Cardiac septum (tissue), 1 donor: ENCODE measurements at regions not wholly inside any gene's neighbourhood (a gene's known extent, or its start where the extent isn't known, plus 50 kb on each side); places are given as distances from the start of the nearest gene placed in this dataset.

Experiments
- DNase-seq: peaks from one replicate; pipeline ENCODE4 v3.0.0-alpha.2; 2020; ENCODE audit warnings: low spot score
- intact Hi-C: fragments of 100-400 bp; cut with DNase I; formaldehyde crosslinking; loops from one replicate; pipeline ENCODE4 v1.14.0; 2022
- donor health status: DM: no; HTN: no; CAD: no.

GRCh38 chr2:198749364-198749763, 708.4 kb downstream of the SATB2 start:
- DNase-seq, result no peak
- intact Hi-C loops, result no loop called here

- intact Hi-C loops, result no loop called here
- DNase-seq, result no peak
These were observed 725.8 kb downstream of the SATB2 start for GRCh38 chr2:198731842-198732399.

- no peak for DNase-seq
- intact Hi-C loops, result no loop called here
These were observed 737.5 kb downstream of the SATB2 start for GRCh38 chr2:198720266-198720665.

GRCh38 chr2:198717451-198717850, 740.3 kb downstream of the SATB2 start:
- no peak for DNase-seq
- intact Hi-C loops, result no loop called here

- intact Hi-C loops, result no loop called here
These were observed 742.4 kb downstream of the SATB2 start for GRCh38 chr2:198715302-198715835.

GRCh38 chr2:198712485-198712884, 745.3 kb downstream of the SATB2 start:
- DNase-seq, result no peak
- intact Hi-C loops, result no loop called here

More at GRCh38 chr2:198715302-198715835, 742.4 kb downstream of the SATB2 start:
- no peak for DNase-seq

GRCh38 chr2:198711484-198711883, 746.3 kb downstream of the SATB2 start:
- DNase-seq, result no peak
- intact Hi-C loops, result no loop called here

GRCh38 chr2:198710562-198710961, 747.2 kb downstream of the SATB2 start:
- intact Hi-C loops, result no loop called here
- DNase-seq, result no peak

- intact Hi-C loops, result no loop called here
These were observed 751.2 kb downstream of the SATB2 start for GRCh38 chr2:198706476-198707082.

GRCh38 chr2:198703281-198703680, 754.5 kb downstream of the SATB2 start:
- intact Hi-C loops, result no loop called here
- DNase-seq, result no peak

More at GRCh38 chr2:198706476-198707082, 751.2 kb downstream of the SATB2 start:
- DNase-seq, result no peak

GRCh38 chr2:198702796-198703195, 754.9 kb downstream of the SATB2 start:
- intact Hi-C loops, result no loop called here
- no peak for DNase-seq

- no peak for DNase-seq
- intact Hi-C loops, result no loop called here
These were observed 756.3 kb downstream of the SATB2 start for GRCh38 chr2:198701481-198701880.

- intact Hi-C loops, result no loop called here
- DNase-seq, result no peak
These were observed 757.4 kb downstream of the SATB2 start for GRCh38 chr2:198700319-198700718.

GRCh38 chr2:198698230-198698629, 759.5 kb downstream of the SATB2 start:
- DNase-seq, result no peak
- intact Hi-C loops, result no loop called here

- DNase-seq, result no peak
- intact Hi-C loops, result no loop called here
These were observed 759.9 kb downstream of the SATB2 start for GRCh38 chr2:198697794-198698193.

- intact Hi-C loops, result no loop called here
- no peak for DNase-seq
These were observed 760.5 kb downstream of the SATB2 start for GRCh38 chr2:198697218-198697617.

- intact Hi-C loops, result no loop called here
- no peak for DNase-seq
These were observed 761.9 kb downstream of the SATB2 start for GRCh38 chr2:198695879-198696278.

- intact Hi-C loops, result no loop called here
- DNase-seq, result no peak
These were observed 764.7 kb downstream of the SATB2 start for GRCh38 chr2:198692907-198693510.

GRCh38 chr2:198691236-198691635, 766.5 kb downstream of the SATB2 start:
- DNase-seq, result no peak
- intact Hi-C loops, result no loop called here

- intact Hi-C loops, result no loop called here
- no peak for DNase-seq
These were observed 793.4 kb downstream of the SATB2 start for GRCh38 chr2:198664321-198664720.

GRCh38 chr2:198662905-198663304, 794.8 kb downstream of the SATB2 start:
- intact Hi-C loops, result no loop called here
- DNase-seq, result no peak
